OCI-LY1 (cell line): ENCODE measurements at regions not wholly inside any gene's neighbourhood (a gene's known extent, or its start where the extent isn't known, plus 50 kb on each side); places are given as distances from the start of the nearest gene placed in this dataset.

Experiments used
- H2AFZ ChIP-seq: fragments of 200-600 bp; sonication (generic), shearing (Covaris generic); 2 replicates; pipeline ENCODE4 v1.6.0; 2014; ENCODE audit warnings: antibody characterized with exemption, mild to moderate bottlenecking, low read length
- H3F3A ChIP-seq: fragments of 200-600 bp; sonication (generic), shearing (Covaris generic); 2 replicates; pipeline ENCODE4 v1.6.0; 2014; ENCODE audit warnings: mild to moderate bottlenecking, antibody characterized with exemption, low read length, moderate library complexity; ENCODE audit not compliant: insufficient read depth
- H3K27ac ChIP-seq: fragments of 200-600 bp; sonication (generic); 2 replicates; pipeline ENCODE4 v1.5.1; 2014; ENCODE audit warnings: low read length, mixed run types, mild to moderate bottlenecking, low read depth; ENCODE audit not compliant: poor library complexity, severe bottlenecking
- H3K27me3 ChIP-seq: fragments of 200-600 bp; sonication (generic); 2 replicates; pipeline ENCODE4 v1.6.0; 2014; ENCODE audit warnings: antibody characterized with exemption, mild to moderate bottlenecking, low read length, moderate library complexity; ENCODE audit not compliant: insufficient read depth
- H3K36me3 ChIP-seq: fragments of 200-600 bp; sonication (generic); 2 replicates; pipeline ENCODE4 v1.6.1; 2014; ENCODE audit warnings: mild to moderate bottlenecking, antibody characterized with exemption, low read length, moderate library complexity, mixed read lengths; ENCODE audit not compliant: insufficient read depth
- H3K4me1 ChIP-seq: fragments of 200-600 bp; sonication (generic); 2 replicates; pipeline ENCODE4 v1.5.1; 2014; ENCODE audit warnings: mild to moderate bottlenecking, low read length, moderate library complexity; ENCODE audit not compliant: insufficient read depth, severe bottlenecking
- H3K4me2 ChIP-seq: fragments of 200-600 bp; sonication (generic), shearing (Covaris generic); 2 replicates; pipeline ENCODE4 v1.6.1; 2014; ENCODE audit warnings: low read length
- H3K4me3 ChIP-seq: fragments of 200-600 bp; sonication (generic); 2 replicates; pipeline ENCODE4 v1.5.1; 2014; ENCODE audit warnings: low read length, low read depth, mild to moderate bottlenecking, mixed read lengths; ENCODE audit not compliant: poor library complexity, severe bottlenecking
- H3K79me2 ChIP-seq: fragments of 200-600 bp; shearing (Covaris generic); 2 replicates; pipeline ENCODE4 v1.6.1; 2016; ENCODE audit warnings: mixed run types, low read length, mixed read lengths; ENCODE audit not compliant: insufficient read depth
- H3K9ac ChIP-seq: fragments of 200-600 bp; sonication (generic), shearing (Covaris generic); 2 replicates; pipeline ENCODE4 v1.6.1; 2014; ENCODE audit warnings: mild to moderate bottlenecking, low read length, mixed read lengths
- H3K9me2 ChIP-seq: fragments of 200-600 bp; sonication (generic), shearing (Covaris generic); 2 replicates; pipeline ENCODE4 v1.6.1; 2014; ENCODE audit warnings: low read depth, mild to moderate bottlenecking, low read length, mixed read lengths
- H3K9me3 ChIP-seq: fragments of 200-600 bp; shearing (Covaris generic); 2 replicates; pipeline ENCODE4 v1.6.1; 2014; ENCODE audit warnings: low read length, mixed read lengths
- H4K20me1 ChIP-seq: fragments of 200-600 bp; sonication (generic), shearing (Covaris generic); 2 replicates; pipeline ENCODE4 v1.6.0; 2016; ENCODE audit warnings: mild to moderate bottlenecking, low read length; ENCODE audit not compliant: insufficient read depth
- EZH2 ChIP-seq: fragments of 200-600 bp; sonication (generic), shearing (Covaris generic); IDR thresholded peaks from 2 replicates; pipeline ENCODE4 v1.8.0; 2017; ENCODE audit warnings: borderline replicate concordance, mixed run types, mild to moderate bottlenecking, antibody characterized with exemption, low read length, moderate library complexity, mixed read lengths
- TF ChIP-seq, protein P1 (sequence below): fragments of 200-600 bp; sonication (generic), shearing (Covaris generic); IDR thresholded peaks from 2 replicates; pipeline ENCODE4 v1.5.1; 2017; ENCODE audit warnings: mild to moderate bottlenecking, antibody characterized with exemption, low read length, moderate library complexity, mixed read lengths

DNA sequence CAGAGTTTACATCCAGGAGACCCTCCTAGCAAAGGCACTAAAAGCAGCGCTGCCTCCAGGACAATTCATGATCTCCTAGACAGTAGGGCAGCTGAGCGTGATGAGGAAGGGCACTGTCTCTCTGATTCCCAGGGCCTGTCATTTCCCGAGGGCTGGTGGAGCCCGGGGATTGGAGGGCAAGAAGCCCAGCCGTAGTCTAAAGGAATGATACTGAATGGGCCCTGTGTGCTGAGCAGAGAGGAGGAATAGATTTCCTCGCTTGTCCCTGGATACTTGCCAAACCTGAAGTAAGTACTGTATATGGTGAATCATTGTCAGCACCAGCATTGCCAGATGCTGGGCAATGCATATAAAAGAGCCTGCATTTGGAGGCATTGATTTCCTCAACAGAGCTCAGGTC lies 88.0 kb upstream of the SLITRK2 start:
- no peak for TF ChIP-seq EZH2
- TF ChIP-seq, protein P1, sequence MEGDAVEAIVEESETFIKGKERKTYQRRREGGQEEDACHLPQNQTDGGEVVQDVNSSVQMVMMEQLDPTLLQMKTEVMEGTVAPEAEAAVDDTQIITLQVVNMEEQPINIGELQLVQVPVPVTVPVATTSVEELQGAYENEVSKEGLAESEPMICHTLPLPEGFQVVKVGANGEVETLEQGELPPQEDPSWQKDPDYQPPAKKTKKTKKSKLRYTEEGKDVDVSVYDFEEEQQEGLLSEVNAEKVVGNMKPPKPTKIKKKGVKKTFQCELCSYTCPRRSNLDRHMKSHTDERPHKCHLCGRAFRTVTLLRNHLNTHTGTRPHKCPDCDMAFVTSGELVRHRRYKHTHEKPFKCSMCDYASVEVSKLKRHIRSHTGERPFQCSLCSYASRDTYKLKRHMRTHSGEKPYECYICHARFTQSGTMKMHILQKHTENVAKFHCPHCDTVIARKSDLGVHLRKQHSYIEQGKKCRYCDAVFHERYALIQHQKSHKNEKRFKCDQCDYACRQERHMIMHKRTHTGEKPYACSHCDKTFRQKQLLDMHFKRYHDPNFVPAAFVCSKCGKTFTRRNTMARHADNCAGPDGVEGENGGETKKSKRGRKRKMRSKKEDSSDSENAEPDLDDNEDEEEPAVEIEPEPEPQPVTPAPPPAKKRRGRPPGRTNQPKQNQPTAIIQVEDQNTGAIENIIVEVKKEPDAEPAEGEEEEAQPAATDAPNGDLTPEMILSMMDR = no peak

DNA sequence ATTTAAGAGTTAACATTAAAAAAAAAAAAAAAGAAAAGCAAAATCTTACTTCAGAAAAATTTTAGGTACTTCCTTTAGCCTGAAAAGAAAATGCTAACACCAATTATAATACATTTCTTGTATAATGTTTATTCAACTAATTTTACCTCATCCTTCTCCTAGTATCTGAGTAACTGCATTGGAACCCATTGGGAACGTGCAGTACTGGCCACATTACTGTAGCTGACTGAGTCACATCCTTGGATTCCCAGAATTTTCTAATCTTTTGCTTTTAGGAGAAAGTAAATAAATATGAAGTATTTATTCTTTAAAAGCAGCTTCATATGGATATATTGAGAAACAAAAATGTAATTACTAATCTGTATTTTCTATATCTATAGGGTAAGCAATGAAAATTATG lies 82.6 kb upstream of the SLITRK2 start:
- Histone ChIP-seq H3K36me3 (no peaks in the 10 kb centered on the region), H3K79me2 (no peaks in the 10 kb centered on the region), H3K9me2 (no peaks in the 10 kb centered on the region), H3K9me3 (no peaks in the 10 kb centered on the region), H3K4me1 (no peaks in the 10 kb centered on the region), H3K4me3 (no peak overlapping the region), H3K4me2 (no peak overlapping the region), H3K27ac (no peak overlapping the region), H3F3A (no peaks in the 10 kb centered on the region), H4K20me1 (no peaks in the 10 kb centered on the region), H3K27me3 (no peaks in the 10 kb centered on the region), H3K9ac (no peak overlapping the region), H2AFZ (no peak overlapping the region)
- TF ChIP-seq, protein P1 = no peak
- TF ChIP-seq EZH2 = no peak

More for the DNA sequence above, 88.0 kb upstream of the SLITRK2 start:
- Histone ChIP-seq H3K79me2 (no peaks in the 10 kb centered on the region), H4K20me1 (no peaks in the 10 kb centered on the region), H2AFZ (no peak overlapping the region), H3K4me1 (no peaks in the 10 kb centered on the region), H3K9me2 (no peaks in the 10 kb centered on the region), H3K9me3 (no peaks in the 10 kb centered on the region), H3F3A (no peaks in the 10 kb centered on the region), H3K27ac (no peak overlapping the region), H3K4me2 (no peak overlapping the region), H3K9ac (no peak overlapping the region), H3K4me3 (no peak overlapping the region), H3K27me3 (no peaks in the 10 kb centered on the region), H3K36me3 (no peaks in the 10 kb centered on the region)

DNA sequence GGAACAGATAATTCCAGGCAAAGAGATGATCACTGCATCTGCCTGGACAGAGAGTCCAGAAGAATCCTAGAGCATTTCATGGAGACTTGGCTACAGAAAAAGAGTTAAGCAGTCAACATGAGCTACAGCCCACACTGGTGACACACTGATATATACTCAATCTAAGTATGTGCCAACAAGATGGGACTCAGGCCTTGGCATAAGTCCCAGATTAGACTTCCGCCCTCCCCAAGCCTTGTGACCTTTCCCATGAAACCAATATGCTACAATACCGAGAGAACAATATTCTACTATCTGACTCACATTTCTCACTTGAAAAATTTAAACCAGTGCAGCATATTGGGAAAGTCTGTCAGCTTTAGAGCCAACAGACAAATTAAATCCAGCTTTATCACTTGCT lies 65.7 kb upstream of the SLITRK2 start:
- TF ChIP-seq, protein P1 = no peak
- no peak for TF ChIP-seq EZH2
- Histone ChIP-seq H3K9ac (no peak overlapping the region), H3K27ac (no peak overlapping the region), H3K9me3 (no peaks in the 10 kb centered on the region), H3K4me2 (no peak overlapping the region), H3F3A (no peaks in the 10 kb centered on the region), H4K20me1 (no peaks in the 10 kb centered on the region), H3K36me3 (no peaks in the 10 kb centered on the region), H3K79me2 (no peaks in the 10 kb centered on the region), H3K4me1 (no peaks in the 10 kb centered on the region), H3K4me3 (no peak overlapping the region), H3K27me3 (no peaks in the 10 kb centered on the region), H3K9me2 (no peaks in the 10 kb centered on the region), H2AFZ (no peak overlapping the region)
